Left ventricle myocardium inferior (tissue), 1 donor: ENCODE measurements at regions not wholly inside any gene's neighbourhood (a gene's known extent, or its start where the extent isn't known, plus 50 kb on each side); places are given as distances from the start of the nearest gene placed in this dataset.
"Not testable (repeated sequence)": the region's sequence is repeated elsewhere in the genome, so short reads cannot be mapped to it uniquely, and the experiment has no call there.

ENCODE experiments used
- DNase-seq: peaks from one replicate; pipeline ENCODE4 v3.0.0-alpha.2; 2020
- H3K27ac ChIP-seq: fragments of 200-600 bp; replicated peaks from 2 replicates; pipeline ENCODE4 v1.8.0; 2021
- H3K27me3 ChIP-seq: fragments of 200-600 bp; 2 replicates; pipeline ENCODE4 v1.8.0; 2021; ENCODE audit warnings: low read depth
- H3K36me3 ChIP-seq: fragments of 200-600 bp; 2 replicates; pipeline ENCODE4 v1.8.0; 2021
- H3K4me1 ChIP-seq: fragments of 200-600 bp; 2 replicates; pipeline ENCODE4 v1.8.0; 2021
- H3K4me3 ChIP-seq: fragments of 200-600 bp; 2 replicates; pipeline ENCODE4 v1.8.0; 2021; ENCODE audit warnings: mild to moderate bottlenecking, moderate library complexity
- H3K9me3 ChIP-seq: fragments of 200-600 bp; replicated peaks from 2 replicates; pipeline ENCODE4 v1.8.0; 2021
- CTCF ChIP-seq: fragments of 200-600 bp; IDR thresholded peaks from 2 replicates; pipeline ENCODE4 v1.8.0; 2021; ENCODE audit warnings: antibody characterized with exemption, mild to moderate bottlenecking, borderline replicate concordance
- intact Hi-C: fragments of 100-400 bp; cut with micrococcal nuclease; formaldehyde crosslinking; loops from one replicate; pipeline ENCODE4 v1.11.0; 2022
- donor health status: DM: no; HTN: yes; CAD: no; lungs with severe emphysema.

- intact Hi-C loops = no loop called here
- Histone ChIP-seq H3K36me3 (no peaks in the 10 kb centered on the region), H3K9me3 (no peaks in the 10 kb centered on the region), H3K27me3 (no peaks in the 10 kb centered on the region), H3K4me3 (no peak overlapping the region), H3K27ac (no peak overlapping the region), H3K4me1 (no peaks in the 10 kb centered on the region)
- no peak for DNase-seq
- no peak for TF ChIP-seq CTCF
Observed at GRCh38 chr10:8344756-8345155, 290.3 kb downstream of the GATA3 start.

- no peaks in the 10 kb centered on the region for H3K9me3 ChIP-seq
- TF ChIP-seq CTCF = no peak
- intact Hi-C loops = no loop called here
Observed at GRCh38 chr10:8346861-8347260, 292.4 kb downstream of the GATA3 start.

GRCh38 chr10:8347614-8348013, 293.1 kb downstream of the GATA3 start:
- H3K27ac ChIP-seq, H3K4me3 ChIP-seq, H3K9me3 ChIP-seq, H3K36me3 ChIP-seq, intact Hi-C loops, H3K27me3 ChIP-seq, H3K4me1 ChIP-seq, DNase-seq: not testable (repeated sequence)

More at GRCh38 chr10:8346861-8347260, 292.4 kb downstream of the GATA3 start:
- DNase-seq = no peak
- Histone ChIP-seq H3K4me1 (no peaks in the 10 kb centered on the region), H3K4me3 (no peak overlapping the region), H3K27me3 (no peaks in the 10 kb centered on the region), H3K27ac (no peak overlapping the region), H3K36me3 (no peaks in the 10 kb centered on the region)

GRCh38 chr10:8349610-8350249, 295.2 kb downstream of the GATA3 start:
- H3K9me3 ChIP-seq = no peaks in the 10 kb centered on the region
- TF ChIP-seq CTCF = no peak
- H3K4me1 ChIP-seq = no peaks in the 10 kb centered on the region
- H3K27me3 ChIP-seq = no peaks in the 10 kb centered on the region
- H3K4me3 ChIP-seq = no peak overlapping the region
- DNase-seq = no peak
- no peak overlapping the region for H3K27ac ChIP-seq
- intact Hi-C loops = no loop called here
- no peaks in the 10 kb centered on the region for H3K36me3 ChIP-seq

GRCh38 chr10:8350250-8350967, 295.9 kb downstream of the GATA3 start:
- no peaks in the 10 kb centered on the region for H3K9me3 ChIP-seq
- intact Hi-C loops = no loop called here
- no peaks in the 10 kb centered on the region for H3K4me1 ChIP-seq
- H3K27ac ChIP-seq = no peak overlapping the region
- H3K27me3 ChIP-seq = no peaks in the 10 kb centered on the region
- H3K4me3 ChIP-seq = no peak overlapping the region
- H3K36me3 ChIP-seq = no peaks in the 10 kb centered on the region
- TF ChIP-seq CTCF = no peak
- DNase-seq = no peak
